ENCODE measurements at regions not wholly inside any gene's neighbourhood (a gene's known extent, or its start where the extent isn't known, plus 50 kb on each side); places are given as distances from the start of the nearest gene placed in this dataset.

- TF ChIP-seq ZNF331 (CRISPR knock-in tag; IDR thresholded peaks at IDR 0.05; ENCODE audit: low read depth) (no peak), EZH2 (IDR thresholded peaks at IDR 0.05; ENCODE audit: low read depth, unreplicated experiment) (no peak), EZH2phosphoT487 (IDR thresholded peaks at IDR 0.05; ENCODE audit: unreplicated experiment) (no peak), JUNB (IDR thresholded peaks at IDR 0.05; ENCODE audit: unreplicated experiment) (no peak), CREB1 (CRISPR knock-in tag; IDR thresholded peaks at IDR 0.05; ENCODE audit: low read depth) (no peak), REST (IDR thresholded peaks at IDR 0.05; ENCODE audit: unreplicated experiment) (no peak)
- Mint-ChIP-seq H3K4me1 (no peaks in the 10 kb centered on the region), H3K4me3 (no peak overlapping the region)
Observed at GRCh38 chr5:111997711-111998110, 240.7 kb upstream of the NREP start.

GRCh38 chr5:111997308-111997707, 240.3 kb upstream of the NREP start:
- H3K4me2 ChIP-seq, result no peak overlapping the region
- H3K27me3 Mint-ChIP-seq (ENCODE audit: insufficient read depth, low read depth, poor library complexity), result no peaks in the 10 kb centered on the region
- TF ChIP-seq NANOG (IDR thresholded peaks at IDR 0.05; ENCODE audit: borderline replicate concordance) (no peak), EZH2 (IDR thresholded peaks at IDR 0.05; ENCODE audit: low read depth, unreplicated experiment) (no peak), CTCF (conservative IDR thresholded peaks at IDR 0.05; ENCODE audit: low read depth in 2 of 2) (no peak), ZNF114 (CRISPR knock-in tag; IDR thresholded peaks at IDR 0.05) (no peak), CREB1 (CRISPR knock-in tag; IDR thresholded peaks at IDR 0.05; ENCODE audit: low read depth) (no peak), POLR2AphosphoS5 (IDR thresholded peaks at IDR 0.05; ENCODE audit: low read depth) (no peak), ZNF331 (CRISPR knock-in tag; IDR thresholded peaks at IDR 0.05; ENCODE audit: low read depth) (no peak), STAT1 (IDR thresholded peaks at IDR 0.05; ENCODE audit: unreplicated experiment) (no peak), JUNB (IDR thresholded peaks at IDR 0.05; ENCODE audit: unreplicated experiment) (no peak), EZH2phosphoT487 (IDR thresholded peaks at IDR 0.05; ENCODE audit: unreplicated experiment) (no peak), REST (IDR thresholded peaks at IDR 0.05; ENCODE audit: unreplicated experiment) (no peak)

More at GRCh38 chr5:111997711-111998110, 240.7 kb upstream of the NREP start:
- ATAC-seq, result no peak
- Histone ChIP-seq H3K9me2 (ENCODE audit: insufficient read depth) (peaks cover 4% of the 10 kb centered on the region; the same call in 1 of the 2 replicates), H2AFZ (no peak overlapping the region), H3K79me2 (replicated peaks; ENCODE audit: insufficient read depth) (no peaks in the 10 kb centered on the region), H4K20me1 (replicated peaks; ENCODE audit: insufficient read depth) (no peaks in the 10 kb centered on the region), H3K36me3 (ENCODE audit: insufficient read depth) (no peaks in the 10 kb centered on the region), H3K4me2 (no peak overlapping the region), H3K4me3 (no peak overlapping the region), H3K4me1 (ENCODE audit: insufficient read depth) (no peaks in the 10 kb centered on the region), H3F3A (replicated peaks; ENCODE audit: low read depth) (no peaks in the 10 kb centered on the region), H3K27ac (ENCODE audit: low read depth) (no peak overlapping the region), H3K27me3 (ENCODE audit: insufficient read depth) (no peaks in the 10 kb centered on the region)
- DNase-seq (ENCODE audit: low spot score), result no peak
- no peaks in the 10 kb centered on the region for H3K27me3 Mint-ChIP-seq (ENCODE audit: insufficient read depth, low read depth, poor library complexity)
- H3K36me3 Mint-ChIP-seq (ENCODE audit: low read depth), result peaks cover 2% of the 10 kb centered on the region; the same call in 2 of the 3 replicates
- H3K9me3 Mint-ChIP-seq, result peaks cover 7% of the 10 kb centered on the region; the same call in 2 of the 3 replicates
- H3K27ac Mint-ChIP-seq, result no peak overlapping the region

More at GRCh38 chr5:111997308-111997707, 240.3 kb upstream of the NREP start:
- ATAC-seq, result no peak
- Histone ChIP-seq H3K4me3 (no peak overlapping the region), H4K20me1 (replicated peaks; ENCODE audit: insufficient read depth) (no peaks in the 10 kb centered on the region), H3K79me2 (replicated peaks; ENCODE audit: insufficient read depth) (no peaks in the 10 kb centered on the region), H3K36me3 (ENCODE audit: insufficient read depth) (no peaks in the 10 kb centered on the region), H3K27me3 (ENCODE audit: insufficient read depth) (no peaks in the 10 kb centered on the region), H2AFZ (peak overlapping the region; percentile 57; the same call in 1 of the 2 replicates), H3K9me2 (ENCODE audit: insufficient read depth) (peaks cover 4% of the 10 kb centered on the region; the same call in 1 of the 2 replicates), H3K27ac (ENCODE audit: low read depth) (no peak overlapping the region), H3K4me1 (ENCODE audit: insufficient read depth) (no peaks in the 10 kb centered on the region), H3F3A (replicated peaks; ENCODE audit: low read depth) (no peaks in the 10 kb centered on the region)
- Mint-ChIP-seq H3K9me3 (peaks cover 10% of the 10 kb centered on the region; the same call in 2 of the 3 replicates), H3K4me1 (no peaks in the 10 kb centered on the region), H3K36me3 (ENCODE audit: low read depth) (peaks cover 5% of the 10 kb centered on the region; the same call in 2 of the 3 replicates), H3K27ac (no peak overlapping the region), H3K4me3 (no peak overlapping the region)
- DNase-seq (ENCODE audit: low spot score), result no peak

Measured in GM23338 (cell line).